ENCODE measurements at regions not wholly inside any gene's neighbourhood (a gene's known extent, or its start where the extent isn't known, plus 50 kb on each side); places are given as distances from the start of the nearest gene placed in this dataset.

DNA sequence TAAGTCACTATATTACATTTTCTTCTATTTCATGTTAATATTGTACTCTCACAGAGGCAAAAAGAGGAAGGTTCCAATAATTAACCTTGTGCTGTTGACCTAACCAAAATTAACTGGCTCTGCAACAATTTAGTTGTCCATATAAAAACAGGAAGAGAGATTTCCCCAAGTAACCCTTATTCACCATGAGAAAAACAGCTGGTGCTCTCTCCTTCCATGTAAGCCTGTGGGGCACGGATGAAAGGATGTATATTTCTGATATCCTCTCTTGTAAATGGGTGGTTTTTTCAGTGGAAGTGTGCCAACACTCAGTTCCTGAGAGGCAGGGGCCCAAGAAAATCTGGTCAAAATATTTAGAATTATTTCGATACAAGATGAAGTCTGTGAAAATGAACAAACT, 358.1 kb downstream of the CRPPA start:
- no peaks in the 10 kb centered on the region for H3K9me3 ChIP-seq (ENCODE audit: control insufficient read depth in 2 of 3, insufficient read depth in 1 of 3, low read length in 3 of 3)
- H3K36me3 ChIP-seq (ENCODE audit: control insufficient read depth in 2 of 3, insufficient read depth in 3 of 3, low read length in 3 of 3): no peaks in the 10 kb centered on the region
- H3K4me3 ChIP-seq (ENCODE audit: low read length in 3 of 3): no peak overlapping the region
- DNase-seq (peak in 1 of 5 donors; percentile 20), FAIRE-seq (no peak)
- intact Hi-C loops (cut with DNase I): no loop called here
- no peak overlapping the region for H3K27ac ChIP-seq (ENCODE audit: low read depth in 2 of 2, low read length in 2 of 2)
- TF ChIP-seq, protein P1, sequence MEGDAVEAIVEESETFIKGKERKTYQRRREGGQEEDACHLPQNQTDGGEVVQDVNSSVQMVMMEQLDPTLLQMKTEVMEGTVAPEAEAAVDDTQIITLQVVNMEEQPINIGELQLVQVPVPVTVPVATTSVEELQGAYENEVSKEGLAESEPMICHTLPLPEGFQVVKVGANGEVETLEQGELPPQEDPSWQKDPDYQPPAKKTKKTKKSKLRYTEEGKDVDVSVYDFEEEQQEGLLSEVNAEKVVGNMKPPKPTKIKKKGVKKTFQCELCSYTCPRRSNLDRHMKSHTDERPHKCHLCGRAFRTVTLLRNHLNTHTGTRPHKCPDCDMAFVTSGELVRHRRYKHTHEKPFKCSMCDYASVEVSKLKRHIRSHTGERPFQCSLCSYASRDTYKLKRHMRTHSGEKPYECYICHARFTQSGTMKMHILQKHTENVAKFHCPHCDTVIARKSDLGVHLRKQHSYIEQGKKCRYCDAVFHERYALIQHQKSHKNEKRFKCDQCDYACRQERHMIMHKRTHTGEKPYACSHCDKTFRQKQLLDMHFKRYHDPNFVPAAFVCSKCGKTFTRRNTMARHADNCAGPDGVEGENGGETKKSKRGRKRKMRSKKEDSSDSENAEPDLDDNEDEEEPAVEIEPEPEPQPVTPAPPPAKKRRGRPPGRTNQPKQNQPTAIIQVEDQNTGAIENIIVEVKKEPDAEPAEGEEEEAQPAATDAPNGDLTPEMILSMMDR (IDR thresholded peaks at IDR 0.05; ENCODE audit: borderline replicate concordance, extremely low read depth, insufficient read depth): no peak
- H3K9ac ChIP-seq (ENCODE audit: low read length in 3 of 3): no peak overlapping the region
- H3K27me3 ChIP-seq (ENCODE audit: control insufficient read depth, insufficient read depth, low read length): no peaks in the 10 kb centered on the region
- peaks cover 0 to 7% (median 0%) of the 10 kb centered on the region in 3 donors for H3K4me1 ChIP-seq (ENCODE audit: control insufficient read depth in 2 of 3, insufficient read depth in 2 of 3, low read depth in 1 of 3, low read length in 3 of 3)

DNA sequence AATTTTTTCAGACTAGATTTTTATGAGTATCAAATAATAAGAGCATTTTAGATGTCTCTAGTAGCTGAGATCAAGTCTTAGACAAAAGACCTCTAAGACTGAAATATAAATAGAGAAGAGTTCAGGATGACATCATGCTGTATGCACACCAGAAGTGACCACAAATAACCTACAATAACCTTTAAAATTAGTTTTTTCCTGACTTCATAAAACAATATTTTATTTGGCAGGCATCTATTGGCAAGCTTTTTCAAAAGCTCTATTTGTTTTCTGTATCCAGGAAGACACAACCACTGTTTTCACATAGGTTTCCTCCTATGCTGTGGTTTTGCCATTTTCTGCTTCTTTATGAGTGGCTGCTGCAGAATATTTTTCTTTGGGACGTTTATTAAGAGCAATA, 359.1 kb downstream of the CRPPA start:
- no peaks in the 10 kb centered on the region for H3K36me3 ChIP-seq (ENCODE audit: control insufficient read depth in 2 of 3, insufficient read depth in 3 of 3, low read length in 3 of 3)
- DNase-seq: peak in 1 of 5 donors; percentile 44

DNA sequence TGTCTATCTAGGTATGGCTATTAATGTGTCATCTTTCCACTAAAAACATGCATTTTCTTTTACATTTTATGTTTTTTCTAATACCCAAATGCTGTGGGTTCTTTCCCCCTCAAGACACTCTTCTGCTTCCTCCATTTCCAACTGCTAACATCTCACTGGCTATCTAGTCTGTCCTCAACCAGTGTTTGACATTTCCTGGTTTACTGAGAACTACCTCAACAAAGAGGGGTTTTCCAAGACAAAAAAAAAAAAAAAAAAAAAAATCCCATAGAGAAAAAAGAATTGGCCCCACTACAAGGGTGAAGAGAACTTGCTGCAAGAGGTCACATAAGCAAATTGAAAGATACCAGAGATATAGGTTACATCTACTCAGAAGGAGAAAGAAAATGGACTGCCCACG, 359.7 kb downstream of the CRPPA start:
- no peak for FAIRE-seq
- intact Hi-C loops (cut with DNase I): no loop called here
- H3K27ac ChIP-seq (ENCODE audit: low read depth in 2 of 2, low read length in 2 of 2): no peak overlapping the region

More for the DNA sequence above, 359.1 kb downstream of the CRPPA start:
- TF ChIP-seq, protein P1 (IDR thresholded peaks at IDR 0.05; ENCODE audit: borderline replicate concordance, extremely low read depth, insufficient read depth): no peak
- Histone ChIP-seq H3K27me3 (ENCODE audit: control insufficient read depth, insufficient read depth, low read length) (no peaks in the 10 kb centered on the region), H3K9ac (ENCODE audit: low read length in 3 of 3) (no peak overlapping the region), H3K4me3 (ENCODE audit: low read length in 3 of 3) (no peak overlapping the region), H3K4me1 (ENCODE audit: control insufficient read depth in 2 of 3, insufficient read depth in 2 of 3, low read depth in 1 of 3, low read length in 3 of 3) (peaks cover 0 to 7% (median 0%) of the 10 kb centered on the region in 3 donors), H3K27ac (ENCODE audit: low read depth in 2 of 2, low read length in 2 of 2) (no peak overlapping the region), H3K9me3 (ENCODE audit: control insufficient read depth in 2 of 3, insufficient read depth in 1 of 3, low read length in 3 of 3) (no peaks in the 10 kb centered on the region)
- FAIRE-seq: no peak
- intact Hi-C loops (cut with DNase I): no loop called here

More for the DNA sequence above, 359.7 kb downstream of the CRPPA start:
- TF ChIP-seq, protein P1 (IDR thresholded peaks at IDR 0.05; ENCODE audit: borderline replicate concordance, extremely low read depth, insufficient read depth): no peak
- H3K4me1 ChIP-seq (ENCODE audit: control insufficient read depth in 2 of 3, insufficient read depth in 2 of 3, low read depth in 1 of 3, low read length in 3 of 3): peaks cover 0 to 5% (median 0%) of the 10 kb centered on the region in 3 donors
- H3K9ac ChIP-seq (ENCODE audit: low read length in 3 of 3): no peak overlapping the region
- no peak for DNase-seq
- no peaks in the 10 kb centered on the region for H3K9me3 ChIP-seq (ENCODE audit: control insufficient read depth in 2 of 3, insufficient read depth in 1 of 3, low read length in 3 of 3)
- H3K36me3 ChIP-seq (ENCODE audit: control insufficient read depth in 2 of 3, insufficient read depth in 3 of 3, low read length in 3 of 3): no peaks in the 10 kb centered on the region
- H3K27me3 ChIP-seq (ENCODE audit: control insufficient read depth, insufficient read depth, low read length): no peaks in the 10 kb centered on the region
- no peak overlapping the region for H3K4me3 ChIP-seq (ENCODE audit: low read length in 3 of 3)

All from kidney (tissue), 13 donors.